ENCODE measurements at regions not wholly inside any gene's neighbourhood (a gene's known extent, or its start where the extent isn't known, plus 50 kb on each side); places are given as distances from the start of the nearest gene placed in this dataset.

GRCh38 chr16:26692658-26693057, 374.1 kb upstream of the C16orf82 start:
- TF ChIP-seq EGR1 (IDR thresholded peaks at IDR 0.05; ENCODE audit: low read depth) (no peak), SP1 (IDR thresholded peaks at IDR 0.05; ENCODE audit: low read depth) (no peak), TCF7L2 (IDR thresholded peaks at IDR 0.05; ENCODE audit: borderline replicate concordance, extremely low read depth, insufficient read depth, insufficient read length) (no peak), EZH2 (IDR thresholded peaks at IDR 0.05) (no peak), SRF (IDR thresholded peaks at IDR 0.05; ENCODE audit: low read depth) (no peak)
- TF ChIP-seq, protein P1, sequence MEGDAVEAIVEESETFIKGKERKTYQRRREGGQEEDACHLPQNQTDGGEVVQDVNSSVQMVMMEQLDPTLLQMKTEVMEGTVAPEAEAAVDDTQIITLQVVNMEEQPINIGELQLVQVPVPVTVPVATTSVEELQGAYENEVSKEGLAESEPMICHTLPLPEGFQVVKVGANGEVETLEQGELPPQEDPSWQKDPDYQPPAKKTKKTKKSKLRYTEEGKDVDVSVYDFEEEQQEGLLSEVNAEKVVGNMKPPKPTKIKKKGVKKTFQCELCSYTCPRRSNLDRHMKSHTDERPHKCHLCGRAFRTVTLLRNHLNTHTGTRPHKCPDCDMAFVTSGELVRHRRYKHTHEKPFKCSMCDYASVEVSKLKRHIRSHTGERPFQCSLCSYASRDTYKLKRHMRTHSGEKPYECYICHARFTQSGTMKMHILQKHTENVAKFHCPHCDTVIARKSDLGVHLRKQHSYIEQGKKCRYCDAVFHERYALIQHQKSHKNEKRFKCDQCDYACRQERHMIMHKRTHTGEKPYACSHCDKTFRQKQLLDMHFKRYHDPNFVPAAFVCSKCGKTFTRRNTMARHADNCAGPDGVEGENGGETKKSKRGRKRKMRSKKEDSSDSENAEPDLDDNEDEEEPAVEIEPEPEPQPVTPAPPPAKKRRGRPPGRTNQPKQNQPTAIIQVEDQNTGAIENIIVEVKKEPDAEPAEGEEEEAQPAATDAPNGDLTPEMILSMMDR (IDR thresholded peaks at IDR 0.05 in 2 of 3, conservative IDR thresholded peaks at IDR 0.05 in 1 of 3; ENCODE audit: borderline replicate concordance in 1 of 3, insufficient read depth in 1 of 3, low read depth in 2 of 3, low read length in 2 of 3): no peak
- ATAC-seq (no peak), DNase-seq (ENCODE audit: low read depth, low spot score) (no peak)
- ChIA-PET RAD21 (ENCODE audit: low non-redundant PET in 1 of 2, low total read pairs in 2 of 2, uncharacterized antibody in 2 of 2, unreplicated experiment in 2 of 2) (no interaction called here), POLR2A (no interaction called here), CTCF (no interaction called here)
- BruUV-seq (replicated peaks): no TSS peak
- no peaks in the 10 kb centered on the region for H3K4me1 ChIP-seq (ENCODE audit: control insufficient read depth in 1 of 2, insufficient read depth in 2 of 2, low read length in 2 of 2)
- H4K20me1 ChIP-seq (ENCODE audit: insufficient read depth): no peaks in the 10 kb centered on the region
- no peak overlapping the region for H3K4me2 ChIP-seq (ENCODE audit: low read length)
- no peaks in the 10 kb centered on the region for H3K9me3 ChIP-seq (ENCODE audit: control insufficient read depth in 1 of 2, insufficient read depth in 1 of 2, low read depth in 1 of 2, low read length in 2 of 2)
- H3K4me3 ChIP-seq (replicated peaks in 1 of 2; ENCODE audit: low read depth in 1 of 2, low read length in 2 of 2): no peak overlapping the region
- no peak overlapping the region for H3K9ac ChIP-seq (ENCODE audit: low read length)
- H3K79me2 ChIP-seq (ENCODE audit: insufficient read depth, low read length): no peaks in the 10 kb centered on the region
- H3K9me2 ChIP-seq (ENCODE audit: insufficient read depth): no peaks in the 10 kb centered on the region
- no peak overlapping the region for H3K27ac ChIP-seq (ENCODE audit: low read depth, low read length)
- intact Hi-C loops (cut with micrococcal nuclease): no loop called here
- no peaks in the 10 kb centered on the region for H3K36me3 ChIP-seq (ENCODE audit: control insufficient read depth in 1 of 2, insufficient read depth in 2 of 2, low read length in 2 of 2)
- H2AFZ ChIP-seq (ENCODE audit: low read depth, low read length, poor library complexity, severe bottlenecking): no peak overlapping the region
- no peaks in the 10 kb centered on the region for H3K27me3 ChIP-seq (ENCODE audit: insufficient read depth, low read length)

DNA sequence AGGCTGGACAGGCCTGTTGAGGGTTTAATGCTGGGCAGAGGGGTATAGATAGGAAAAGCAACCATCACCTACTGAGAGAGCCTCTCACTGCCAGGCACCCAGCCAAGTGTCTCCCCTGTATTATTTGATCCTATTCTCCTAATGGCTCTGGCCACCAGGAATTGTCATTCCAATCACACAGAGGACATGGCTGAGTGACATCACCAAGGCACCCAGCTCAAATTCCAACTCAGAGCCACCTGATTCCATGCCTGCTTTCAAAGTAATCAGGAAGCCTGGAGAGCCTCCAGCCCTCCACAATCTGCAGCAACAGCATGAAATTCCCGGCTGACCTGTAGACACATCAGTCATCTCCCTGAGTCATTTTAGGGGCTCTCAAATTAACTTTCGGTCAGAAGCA, 368.9 kb upstream of the C16orf82 start:
- ChIA-PET RAD21 (ENCODE audit: low non-redundant PET in 1 of 2, low total read pairs in 2 of 2, uncharacterized antibody in 2 of 2, unreplicated experiment in 2 of 2) (no interaction called here), POLR2A (no interaction called here), CTCF (no interaction called here)
- Histone ChIP-seq H2AFZ (ENCODE audit: low read depth, low read length, poor library complexity, severe bottlenecking) (no peak overlapping the region), H3K36me3 (ENCODE audit: control insufficient read depth in 1 of 2, insufficient read depth in 2 of 2, low read length in 2 of 2) (no peaks in the 10 kb centered on the region), H3K27me3 (ENCODE audit: insufficient read depth, low read length) (no peaks in the 10 kb centered on the region), H3K4me2 (ENCODE audit: low read length) (no peak overlapping the region), H3K9me2 (ENCODE audit: insufficient read depth) (no peaks in the 10 kb centered on the region), H3K9ac (ENCODE audit: low read length) (no peak overlapping the region), H3K27ac (ENCODE audit: low read depth, low read length) (no peak overlapping the region), H3K4me1 (ENCODE audit: control insufficient read depth in 1 of 2, insufficient read depth in 2 of 2, low read length in 2 of 2) (no peaks in the 10 kb centered on the region), H3K4me3 (replicated peaks in 1 of 2; ENCODE audit: low read depth in 1 of 2, low read length in 2 of 2) (no peak overlapping the region), H3K9me3 (ENCODE audit: control insufficient read depth in 1 of 2, insufficient read depth in 1 of 2, low read depth in 1 of 2, low read length in 2 of 2) (no peaks in the 10 kb centered on the region; a peak in 1 of 4 replicates), H3K79me2 (ENCODE audit: insufficient read depth, low read length) (no peaks in the 10 kb centered on the region), H4K20me1 (ENCODE audit: insufficient read depth) (no peaks in the 10 kb centered on the region)
- DNase-seq (ENCODE audit: low read depth, low spot score) (no peak), ATAC-seq (no peak)
- intact Hi-C loops (cut with micrococcal nuclease): no loop called here
- no TSS peak for BruUV-seq (replicated peaks)
- no peak for TF ChIP-seq CEBPB (IDR thresholded peaks at IDR 0.05; ENCODE audit: low read depth)
- no peak for TF ChIP-seq JUND (IDR thresholded peaks at IDR 0.05)
- no peak for TF ChIP-seq CBX3 (IDR thresholded peaks at IDR 0.05; ENCODE audit: low read depth)
- no peak for TF ChIP-seq POLR2A (IDR thresholded peaks at IDR 0.05; ENCODE audit: borderline replicate concordance, extremely low read depth, insufficient read depth, insufficient read length)
- TF ChIP-seq SIN3A (IDR thresholded peaks at IDR 0.05; ENCODE audit: low read depth): no peak
- no peak for TF ChIP-seq RAD21 (IDR thresholded peaks at IDR 0.05; ENCODE audit: low read depth)
- TF ChIP-seq TCF7L2 (IDR thresholded peaks at IDR 0.05; ENCODE audit: borderline replicate concordance, extremely low read depth, insufficient read depth, insufficient read length): no peak
- no peak for TF ChIP-seq EZH2phosphoT487 (IDR thresholded peaks at IDR 0.05; ENCODE audit: borderline replicate concordance)
- no peak for TF ChIP-seq EGR1 (IDR thresholded peaks at IDR 0.05; ENCODE audit: low read depth)
- TF ChIP-seq ATF3 (IDR thresholded peaks at IDR 0.05): no peak
